GM12865 (cell line): ENCODE measurements at regions not wholly inside any gene's neighbourhood (a gene's known extent, or its start where the extent isn't known, plus 50 kb on each side); places are given as distances from the start of the nearest gene placed in this dataset.

ENCODE experiments used
- DNase-seq: peaks from one replicate; pipeline ENCODE4 v3.0.0; 2010; ENCODE audit warnings: low read depth
- H3K4me3 ChIP-seq: 2 replicates; pipeline ENCODE4 v1.5.1; 2011; ENCODE audit warnings: mild to moderate bottlenecking, low read depth, low read length, control low read depth
- CTCF ChIP-seq: IDR thresholded peaks from 2 replicates; pipeline ENCODE4 v1.5.1; 2011; ENCODE audit warnings: low read length, control low read depth, low read depth, inconsistent platforms; ENCODE audit not compliant: insufficient read depth; ENCODE audit errors: missing control alignments

GRCh38 chr6:129911732-129912131, 50.6 kb upstream of the TMEM244 start:
- DNase-seq: no peak
- no peak overlapping the region for H3K4me3 ChIP-seq
- TF ChIP-seq CTCF: no peak
